Upper lobe of left lung (tissue), 4 donors: ENCODE measurements at regions not wholly inside any gene's neighbourhood (a gene's known extent, or its start where the extent isn't known, plus 50 kb on each side); places are given as distances from the start of the nearest gene placed in this dataset.
"Not testable (repeated sequence)": the region's sequence is repeated elsewhere in the genome, so short reads cannot be mapped to it uniquely, and the experiment has no call there.

Experiments used
- CTCF ChIP-seq, 6 experiments: fragments of 450-650 bp in 4 of 6; fragments of 200-600 bp in 2 of 6; sonication (generic) in 2 of 6; IDR thresholded peaks; one replicate each; pipeline ENCODE4 v1.5.1; 2016 to 2019; ENCODE audit warnings: antibody characterized with exemption in 6 of 6
- EP300 ChIP-seq, 4 donors: sonication (generic); formaldehyde crosslinking; IDR thresholded peaks; one replicate each; pipeline ENCODE4 v1.5.1; 2017; ENCODE audit warnings: antibody characterized with exemption in 4 of 4, control low read depth in 2 of 4
- POLR2A ChIP-seq, 4 donors: fragments of 450-650 bp; IDR thresholded peaks; one replicate each; pipeline ENCODE4 v1.5.1; 2016 to 2017; ENCODE audit warnings: antibody characterized with exemption in 4 of 4, mild to moderate bottlenecking in 2 of 4

GRCh38 chr3:125774433-125775034 is 179.2 kb upstream of the OSBPL11 start:
- not testable (repeated sequence) for TF ChIP-seq CTCF, POLR2A, EP300 (IDR thresholded peaks at IDR 0.05)
